ENCODE measurements at regions not wholly inside any gene's neighbourhood (a gene's known extent, or its start where the extent isn't known, plus 50 kb on each side); places are given as distances from the start of the nearest gene placed in this dataset.

GRCh38 chr2:203594541-203594940, 59.4 kb upstream of the RAPH1 start:
- no peak overlapping the region for H3K4me2 ChIP-seq (ENCODE audit: low read length)
- H3K9me3 ChIP-seq (ENCODE audit: low read length), result 0 out of 2 replicates have a peak, but pooled peaks cover 1% of the 10 kb centered on the region
- ChIA-PET CTCF (ENCODE audit: unreplicated experiment) (interaction anchor here (1.3 to 1.6 kb wide), 2 partner anchors 9 to 11 kb away, joined by 3 to 5 read pairs; no protein-coding TSS in a partner anchor), POLR2A (interaction anchor here (0.7 to 12.3 kb wide), 5 partner anchors 10 to 114 kb away, joined by 3 to 114 read pairs (median 3); no protein-coding TSS in a partner anchor)
- H3K27ac ChIP-seq (ENCODE audit: low read depth, low read length, poor library complexity, severe bottlenecking), result no peak overlapping the region
- H4K20me1 ChIP-seq (ENCODE audit: insufficient read depth, low read length), result no peaks in the 10 kb centered on the region
- no TSS peak for BruUV-seq (replicated peaks)
- no peak overlapping the region; the same call in 1 of the 2 replicates for H2AFZ ChIP-seq (ENCODE audit: low read length)
- peaks cover 95% of the 10 kb centered on the region for H3K4me1 ChIP-seq (ENCODE audit: insufficient read depth, low read length, poor library complexity, severe bottlenecking)
- H3K4me3 ChIP-seq (ENCODE audit: low read depth, low read length, poor library complexity, severe bottlenecking), result no peak overlapping the region
- no peak for DNase-seq (ENCODE audit: low spot score)
- intact Hi-C loops (cut with micrococcal nuclease; ENCODE audit: unreplicated experiment), result no loop called here
- H3K36me3 ChIP-seq (ENCODE audit: insufficient read depth, low read length), result no peaks in the 10 kb centered on the region
- TF ChIP-seq EZH2phosphoT487 (IDR thresholded peaks at IDR 0.05; ENCODE audit: borderline replicate concordance, low read depth, low read length) (no peak), CTCF (conservative IDR thresholded peaks at IDR 0.05; ENCODE audit: low read length) (no peak)
- H3K79me2 ChIP-seq (ENCODE audit: insufficient read depth, low read depth, low read length), result no peaks in the 10 kb centered on the region
- no peaks in the 10 kb centered on the region for H3K9me2 ChIP-seq (ENCODE audit: insufficient read depth, low read length)

- POLR2A ChIA-PET, result interaction anchor here (0.5 to 12.3 kb wide), 8 partner anchors 12 to 1054 kb away, joined by 3 to 114 read pairs (median 4); no protein-coding TSS in a partner anchor
- Histone ChIP-seq H3K27ac (ENCODE audit: low read depth, low read length, poor library complexity, severe bottlenecking) (no peak overlapping the region), H3K9me2 (ENCODE audit: insufficient read depth, low read length) (no peaks in the 10 kb centered on the region), H4K20me1 (ENCODE audit: insufficient read depth, low read length) (no peaks in the 10 kb centered on the region), H3K4me1 (ENCODE audit: insufficient read depth, low read length, poor library complexity, severe bottlenecking) (peaks cover 94% of the 10 kb centered on the region), H3K4me3 (ENCODE audit: low read depth, low read length, poor library complexity, severe bottlenecking) (no peak overlapping the region), H3K79me2 (ENCODE audit: insufficient read depth, low read depth, low read length) (no peaks in the 10 kb centered on the region), H3K9me3 (ENCODE audit: low read length) (0 out of 2 replicates have a peak, but pooled peaks cover 5% of the 10 kb centered on the region), H2AFZ (ENCODE audit: low read length) (peak overlapping the region; percentile 69), H3K4me2 (ENCODE audit: low read length) (peak overlapping the region; percentile 23; the same call in 1 of the 2 replicates), H3K36me3 (ENCODE audit: insufficient read depth, low read length) (no peaks in the 10 kb centered on the region)
- DNase-seq (ENCODE audit: low spot score), result no peak
- CTCF ChIA-PET (ENCODE audit: unreplicated experiment), result no interaction called here
- intact Hi-C loops (cut with micrococcal nuclease; ENCODE audit: unreplicated experiment), result loop anchor here (5.0 kb wide), 2 partner anchors 51 to 64 kb away; no protein-coding TSS in a partner anchor
- BruUV-seq (replicated peaks), result no TSS peak
- TF ChIP-seq CTCF (conservative IDR thresholded peaks at IDR 0.05; ENCODE audit: low read length) (no peak), EZH2phosphoT487 (IDR thresholded peaks at IDR 0.05; ENCODE audit: borderline replicate concordance, low read depth, low read length) (no peak)
Observed at GRCh38 chr2:203596183-203596582, 61.1 kb upstream of the RAPH1 start.

GRCh38 chr2:203599509-203599908, 64.4 kb upstream of the RAPH1 start:
- no peaks in the 10 kb centered on the region for H3K79me2 ChIP-seq (ENCODE audit: insufficient read depth, low read depth, low read length)
- H3K9me3 ChIP-seq (ENCODE audit: low read length), result 0 out of 2 replicates have a peak, but pooled peaks cover 5% of the 10 kb centered on the region
- CTCF ChIA-PET (ENCODE audit: unreplicated experiment), result interaction anchor here (1.8 kb wide), 1 partner anchor 16 kb away, joined by 8 read pairs; no protein-coding TSS in a partner anchor
- H3K4me2 ChIP-seq (ENCODE audit: low read length), result peak overlapping the region; percentile 86
- no peak for DNase-seq (ENCODE audit: low spot score)
- H3K4me3 ChIP-seq (ENCODE audit: low read depth, low read length, poor library complexity, severe bottlenecking), result peak overlapping the region; percentile 61
- no peaks in the 10 kb centered on the region for H4K20me1 ChIP-seq (ENCODE audit: insufficient read depth, low read length)
- intact Hi-C loops (cut with micrococcal nuclease; ENCODE audit: unreplicated experiment), result loop anchor here (2.0 to 5.0 kb wide), 3 partner anchors 48 to 107 kb away; partner anchors contain the start of gene CD28
- BruUV-seq (replicated peaks), result no TSS peak
- TF ChIP-seq CTCF (conservative IDR thresholded peaks at IDR 0.05; ENCODE audit: low read length), result no peak
- no peak for TF ChIP-seq EZH2phosphoT487 (IDR thresholded peaks at IDR 0.05; ENCODE audit: borderline replicate concordance, low read depth, low read length)
- H3K9me2 ChIP-seq (ENCODE audit: insufficient read depth, low read length), result no peaks in the 10 kb centered on the region
- POLR2A ChIA-PET, result interaction anchor here (0.7 to 12.3 kb wide), 13 partner anchors 9 to 168 kb away, joined by 3 to 114 read pairs (median 4); no protein-coding TSS in a partner anchor
- peaks cover 61% of the 10 kb centered on the region for H3K4me1 ChIP-seq (ENCODE audit: insufficient read depth, low read length, poor library complexity, severe bottlenecking)
- peak overlapping the region; percentile 43; the same call in 1 of the 2 replicates for H2AFZ ChIP-seq (ENCODE audit: low read length)
- no peaks in the 10 kb centered on the region for H3K36me3 ChIP-seq (ENCODE audit: insufficient read depth, low read length)
- peak overlapping the region; percentile 91 for H3K27ac ChIP-seq (ENCODE audit: low read depth, low read length, poor library complexity, severe bottlenecking)

Measured in OCI-LY7 (cell line).